HG02938 (cell line): ENCODE measurements at regions not wholly inside any gene's neighbourhood (a gene's known extent, or its start where the extent isn't known, plus 50 kb on each side); places are given as distances from the start of the nearest gene placed in this dataset.
"Not testable (repeated sequence)": the region's sequence is repeated elsewhere in the genome, so short reads cannot be mapped to it uniquely, and the experiment has no call there.

Experiments
- ATAC-seq: cut with Tn5 transposase; IDR thresholded peaks from one replicate; pipeline ENCODE4 v1.9.1; 2021; ENCODE audit warnings: mild to moderate bottlenecking, moderate library complexity; ENCODE audit not compliant: unreplicated experiment

DNA sequence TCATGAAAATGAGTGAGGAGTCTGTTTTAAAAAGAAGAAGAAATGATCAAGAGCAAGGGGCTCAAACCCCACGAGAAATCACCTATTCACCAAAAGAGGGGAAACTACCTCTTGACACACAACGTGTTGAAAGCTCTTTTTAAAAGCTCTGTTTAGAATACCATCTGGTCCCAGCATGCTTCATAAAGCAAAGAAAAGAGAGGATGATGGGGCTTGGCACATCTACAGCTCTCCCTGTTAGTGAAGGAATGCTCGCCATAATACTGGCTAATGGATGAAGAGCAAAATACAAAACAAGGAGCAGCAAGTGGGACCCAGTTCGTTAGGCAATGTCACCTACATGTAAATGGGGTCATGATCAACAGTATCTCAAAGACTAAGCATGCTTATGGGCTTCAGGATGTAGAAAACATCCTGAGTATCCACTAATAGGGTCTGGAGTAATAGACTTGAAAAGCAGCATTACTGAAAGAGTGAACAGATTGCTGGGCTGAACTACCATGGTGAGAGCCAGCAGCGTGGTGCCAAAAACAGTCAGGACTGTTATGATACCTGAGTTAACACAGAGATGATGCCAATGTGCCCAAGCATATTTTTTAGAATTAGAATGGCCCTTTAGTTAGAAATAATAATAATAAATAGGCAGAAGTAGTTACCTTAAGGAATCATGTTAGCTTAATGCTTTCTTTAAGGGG lies 159.7 kb upstream of the POU1F1 start:
- ATAC-seq, result no peak

- ATAC-seq, result not testable (repeated sequence)
These were observed 157.1 kb upstream of the POU1F1 start for GRCh38 chr3:87433445-87433844.

- ATAC-seq, result no peak
These were observed 150.5 kb upstream of the POU1F1 start for GRCh38 chr3:87426918-87427317.

DNA sequence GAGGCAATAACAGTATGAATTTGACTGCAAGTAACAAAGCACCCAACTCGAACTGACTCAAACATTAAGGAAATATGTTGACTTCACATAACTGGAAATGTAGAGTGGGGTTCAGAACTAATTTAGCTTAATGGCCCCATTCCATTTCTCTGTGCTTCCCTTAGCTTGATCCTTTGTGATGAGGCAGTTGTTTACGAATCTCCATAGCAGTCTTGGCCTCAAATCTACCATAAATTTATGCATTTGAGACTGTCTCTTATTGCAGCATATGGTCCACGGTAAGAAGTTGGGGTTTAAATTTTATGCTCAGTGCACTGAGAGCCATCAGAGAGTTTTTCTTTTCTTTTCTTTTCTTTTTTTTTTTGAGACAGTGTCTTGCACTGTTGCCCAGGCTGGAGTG lies 148.7 kb upstream of the POU1F1 start:
- no peak for ATAC-seq

GRCh38 chr3:87423336-87423735 lies 147.0 kb upstream of the POU1F1 start:
- no peak for ATAC-seq

DNA sequence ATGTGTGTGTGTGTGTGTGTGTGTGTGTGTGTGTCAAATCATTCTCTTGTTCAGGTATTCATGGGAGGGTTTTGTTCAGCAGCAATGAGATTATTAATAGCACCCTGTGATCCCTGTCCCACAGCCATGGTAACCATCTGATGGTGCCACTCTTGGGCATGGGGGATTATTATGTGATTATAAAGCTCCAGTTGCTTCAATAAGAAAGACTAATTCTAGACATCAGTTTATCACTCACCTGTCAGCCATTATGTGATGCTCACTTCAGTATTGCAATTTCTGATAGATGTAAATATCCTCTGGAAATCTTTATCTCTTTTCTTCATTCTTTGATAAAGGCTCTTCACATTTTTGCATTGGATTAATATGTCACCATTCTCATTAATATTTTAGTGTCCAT lies 145.9 kb upstream of the POU1F1 start:
- ATAC-seq, result no peak

GRCh38 chr3:87420171-87420570 lies 143.8 kb upstream of the POU1F1 start:
- no peak for ATAC-seq

DNA sequence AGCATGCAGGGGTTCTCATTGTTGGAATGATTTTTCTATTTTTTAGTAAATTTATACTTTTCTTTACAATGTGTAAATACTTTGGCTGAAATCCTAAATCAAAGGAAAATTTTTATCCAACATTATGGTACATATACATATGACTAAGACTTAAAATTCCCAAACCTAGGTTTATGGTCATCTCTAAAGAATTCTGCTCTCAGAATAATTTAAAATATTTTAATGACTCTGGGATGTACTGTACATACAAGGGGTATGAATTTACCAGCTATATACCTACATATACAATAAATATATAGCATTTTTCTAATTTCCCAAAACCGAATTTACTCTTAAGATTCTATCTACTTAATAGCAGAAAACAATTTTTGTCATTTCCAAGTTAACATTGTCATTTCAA lies 137.9 kb upstream of the POU1F1 start:
- ATAC-seq, result no peak

DNA sequence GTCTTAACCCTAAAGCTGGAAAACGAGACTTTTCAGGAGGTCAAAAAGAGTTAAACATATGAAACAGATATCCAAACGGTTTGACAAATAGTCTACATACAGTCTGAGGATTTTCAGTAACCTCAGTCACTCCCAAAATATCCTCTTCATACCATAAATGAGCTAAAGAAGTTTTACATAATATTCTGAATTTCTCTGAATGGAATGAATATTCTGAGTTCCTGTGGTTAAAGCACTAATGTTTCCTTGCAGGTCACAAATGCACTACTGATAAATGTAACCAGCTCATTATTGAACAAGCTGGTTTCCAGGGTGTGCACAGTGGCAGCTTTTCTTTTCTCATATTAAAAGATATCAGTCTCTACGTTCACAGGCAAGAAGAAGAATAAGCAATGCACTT lies 137.4 kb upstream of the POU1F1 start:
- no peak for ATAC-seq

DNA sequence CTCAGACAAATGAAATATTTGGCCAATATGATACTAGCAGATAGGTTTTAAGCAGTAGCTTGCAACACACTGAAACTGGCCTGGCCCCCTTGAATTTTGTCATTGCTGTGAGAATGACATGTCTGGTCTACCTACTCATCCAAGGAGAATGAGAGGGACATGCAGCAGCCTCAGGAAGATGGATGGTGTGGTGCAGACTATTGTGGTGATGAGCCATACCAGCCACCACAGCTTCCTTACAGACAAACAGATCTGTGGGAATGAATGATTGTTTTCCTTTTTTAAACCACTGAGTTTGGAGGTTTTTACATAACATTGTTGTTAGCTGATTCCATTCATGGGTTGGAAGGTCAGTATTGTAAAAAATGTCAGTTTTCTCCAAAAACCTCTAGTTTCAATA lies 133.7 kb upstream of the POU1F1 start:
- ATAC-seq, result no peak

DNA sequence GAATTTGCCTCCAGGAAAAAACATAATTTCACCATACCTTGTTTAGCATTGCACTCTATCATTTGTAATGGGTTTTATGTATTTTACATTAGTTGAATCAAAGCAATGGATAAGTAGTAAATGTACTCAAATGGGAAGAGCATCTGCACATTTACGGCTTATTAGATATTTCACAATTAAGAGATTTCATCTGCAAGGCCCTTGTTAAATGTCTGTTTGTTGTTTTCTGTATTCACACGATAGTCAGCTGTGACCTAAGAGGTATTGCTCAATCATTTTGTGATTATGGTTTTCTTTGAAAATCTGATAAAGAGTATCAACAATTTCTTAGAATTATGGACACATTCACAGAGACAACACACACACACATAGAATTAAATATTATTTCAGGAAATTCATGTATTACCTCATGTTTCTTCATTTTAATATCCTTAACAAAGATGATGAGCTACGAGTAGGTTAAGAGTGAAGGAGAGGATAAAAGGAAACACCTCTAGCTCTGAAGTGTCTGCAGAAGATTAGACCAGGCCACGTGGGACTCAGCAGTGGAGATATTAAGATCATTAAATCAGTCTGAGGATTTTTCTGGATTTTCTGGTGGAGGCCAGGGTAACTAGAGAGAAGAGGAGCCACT lies 121.9 kb upstream of the POU1F1 start:
- ATAC-seq, result no peak

GRCh38 chr3:87397211-87397610 lies 120.8 kb upstream of the POU1F1 start:
- ATAC-seq, result no peak

GRCh38 chr3:87390821-87391220 lies 114.4 kb upstream of the POU1F1 start:
- ATAC-seq, result no peak

GRCh38 chr3:87390353-87390752 lies 114.0 kb upstream of the POU1F1 start:
- no peak for ATAC-seq

DNA sequence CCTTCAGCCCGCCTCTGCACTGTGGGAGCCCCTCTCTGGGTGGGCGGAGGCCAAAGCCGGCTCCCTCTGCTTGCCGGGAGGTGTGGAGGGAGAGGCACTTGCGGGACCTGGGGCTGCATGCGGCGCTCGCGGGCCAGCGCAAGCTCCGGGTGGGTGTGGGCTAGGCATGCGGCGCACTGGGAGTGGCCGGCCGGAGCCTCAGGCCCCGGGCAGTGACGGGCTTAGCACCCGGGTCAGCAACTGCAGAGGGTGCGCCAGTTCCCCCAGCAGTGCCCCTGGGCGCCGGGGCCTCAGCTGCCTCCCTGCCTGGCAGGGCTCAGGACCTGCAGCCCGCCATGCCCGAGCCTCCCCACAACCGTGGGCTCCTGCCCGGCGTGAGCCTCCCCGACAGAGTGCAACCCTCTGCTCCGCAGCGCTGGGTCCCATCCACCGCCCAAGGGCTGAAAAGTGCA lies 98.9 kb upstream of the POU1F1 start:
- ATAC-seq, result no peak

DNA sequence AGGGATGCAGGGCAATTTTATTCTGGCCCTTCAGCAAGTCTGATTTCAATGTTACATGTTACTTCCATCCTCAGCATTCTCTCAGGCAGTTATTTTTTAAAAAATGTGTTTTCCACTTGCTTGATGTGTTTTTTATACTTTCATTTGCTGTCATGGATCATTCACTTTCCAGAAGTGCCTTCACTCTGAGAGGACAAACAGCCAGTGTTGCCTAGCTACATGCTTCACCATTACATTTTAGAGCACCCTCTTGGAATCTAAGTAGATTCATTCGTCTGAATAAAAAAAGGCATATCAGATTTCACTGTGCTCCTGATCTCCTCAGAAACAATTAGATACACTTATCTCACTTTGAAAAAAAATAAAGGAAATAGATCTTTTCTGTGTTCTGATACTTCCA lies 93.6 kb upstream of the POU1F1 start:
- ATAC-seq, result no peak

DNA sequence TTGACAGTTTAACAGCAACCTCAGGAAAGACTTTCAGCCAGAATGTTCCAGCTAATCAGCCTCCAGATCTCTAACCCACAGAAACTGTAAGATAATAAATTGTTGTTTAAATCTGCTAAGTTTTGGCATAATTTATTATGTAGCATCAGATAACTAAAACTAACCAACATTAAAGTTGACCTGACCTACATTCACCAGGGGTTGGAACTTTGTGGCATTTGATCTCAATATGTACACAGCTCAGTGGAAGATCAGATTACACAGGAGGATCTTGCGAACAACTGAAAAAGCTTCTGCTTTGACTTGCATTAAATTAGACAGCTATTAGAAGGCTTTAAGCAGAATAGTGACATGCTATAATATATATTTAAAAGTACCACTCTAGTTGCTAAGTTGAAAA lies 91.4 kb upstream of the POU1F1 start:
- ATAC-seq, result no peak

DNA sequence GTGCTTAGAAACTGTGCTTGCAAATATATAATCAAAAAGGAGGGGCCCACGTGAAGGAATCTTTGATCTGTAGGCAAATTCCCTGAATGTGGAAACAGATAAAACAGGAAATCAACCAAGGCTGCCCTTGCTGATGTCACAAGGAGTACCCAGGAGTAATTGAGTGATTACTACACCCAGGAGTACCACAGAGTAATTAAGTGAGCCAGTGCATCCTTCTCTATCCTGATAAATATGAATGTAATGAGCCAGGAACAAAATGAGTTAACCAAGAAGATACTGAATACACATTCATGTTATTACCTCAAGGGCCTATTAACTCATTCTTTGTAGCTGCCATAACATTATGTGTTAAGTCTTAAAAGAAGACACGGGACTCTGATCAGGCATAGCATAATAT lies 87.3 kb upstream of the POU1F1 start:
- no peak for ATAC-seq

GRCh38 chr3:87361956-87362355 lies 85.6 kb upstream of the POU1F1 start:
- no peak for ATAC-seq

DNA sequence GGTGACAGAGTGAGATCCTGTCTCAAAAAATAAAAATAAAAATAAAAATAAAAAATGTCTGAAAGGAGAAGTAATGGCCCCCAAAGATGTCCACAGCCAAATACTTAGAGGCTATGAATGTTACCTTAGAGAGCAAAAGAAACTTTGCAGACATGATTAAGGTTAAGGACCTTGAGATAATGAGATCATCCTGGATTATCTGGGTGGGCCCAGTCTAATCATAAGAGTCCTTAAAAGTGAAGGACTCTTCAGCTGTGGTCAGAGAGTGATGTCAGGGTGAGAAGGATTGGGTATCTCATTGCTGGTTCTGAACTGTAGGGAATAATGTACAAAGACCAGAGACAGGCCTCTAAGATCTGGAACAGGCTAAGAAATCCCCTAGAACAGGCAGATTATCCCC lies 84.9 kb upstream of the POU1F1 start:
- no peak for ATAC-seq

GRCh38 chr3:87359826-87360225 lies 83.4 kb upstream of the POU1F1 start:
- ATAC-seq, result no peak

GRCh38 chr3:87359025-87359424 lies 82.6 kb upstream of the POU1F1 start:
- ATAC-seq, result no peak

DNA sequence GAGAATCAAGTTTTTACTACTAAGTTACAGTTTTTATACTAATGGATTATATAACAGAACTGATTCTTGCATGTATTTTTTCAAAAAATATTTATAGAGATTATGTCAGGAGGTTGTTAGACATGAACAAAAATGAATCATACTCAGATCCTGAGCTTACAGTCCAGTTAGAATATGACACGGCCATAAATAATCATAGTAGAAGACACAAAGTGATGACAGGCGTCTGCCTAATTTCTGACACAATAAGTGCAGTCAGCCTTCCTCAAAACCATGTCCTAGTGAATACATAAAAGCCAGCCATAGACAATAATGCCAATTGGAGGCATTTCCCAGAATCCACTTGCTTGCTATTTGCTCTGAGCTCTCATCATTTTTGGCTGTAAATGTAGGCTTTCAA lies 81.7 kb upstream of the POU1F1 start:
- no peak for ATAC-seq
